Activated naive CD4-positive, alpha-beta T cell treated with anti-CD3 and anti-CD28 coated beads, Interleukin-2, amount 10 ng/mL, durations not matched to agents 7 days and 5 days (primary cell): ENCODE measurements at regions not wholly inside any gene's neighbourhood (a gene's known extent, or its start where the extent isn't known, plus 50 kb on each side); places are given as distances from the start of the nearest gene placed in this dataset.
A peak's percentile ranks its signal among the peaks of the same experiment; 100 is the strongest.
"Not testable (repeated sequence)": the region's sequence is repeated elsewhere in the genome, so short reads cannot be mapped to it uniquely, and the experiment has no call there.

Experiments
- CTCF ChIA-PET: fragments of 350-600 bp; sonication (Branson Sonifier 250); formaldehyde crosslinking; loops from one replicate; lab custom pipeline; 2021; ENCODE audit warnings: antibody characterized with exemption; lab: Charles Lee
- DNase-seq: peaks from one replicate; pipeline ENCODE4 v3.0.0-alpha.2; 2020
- H3K27ac Mint-ChIP-seq: one replicate; pipeline ENCODE4 v1.8.0; 2021; ENCODE audit warnings: mild to moderate bottlenecking, moderate library complexity, mixed read lengths
- H3K27me3 Mint-ChIP-seq: one replicate; pipeline ENCODE4 v1.8.0; 2021; ENCODE audit warnings: mild to moderate bottlenecking, mixed read lengths
- H3K36me3 Mint-ChIP-seq: one replicate; pipeline ENCODE4 v1.8.0; 2021; ENCODE audit warnings: mixed read lengths
- H3K4me1 Mint-ChIP-seq: one replicate; pipeline ENCODE4 v1.8.0; 2021; ENCODE audit warnings: mixed read lengths
- H3K4me3 Mint-ChIP-seq: one replicate; pipeline ENCODE4 v1.8.0; 2021; ENCODE audit warnings: mild to moderate bottlenecking, moderate library complexity, mixed read lengths
- H3K9me3 Mint-ChIP-seq: one replicate; pipeline ENCODE4 v1.8.0; 2021; ENCODE audit warnings: mixed read lengths

- Mint-ChIP-seq H3K27ac (no peak overlapping the region), H3K9me3 (no peaks in the 10 kb centered on the region), H3K27me3 (no peaks in the 10 kb centered on the region), H3K36me3 (no peaks in the 10 kb centered on the region), H3K4me3 (no peak overlapping the region), H3K4me1 (no peaks in the 10 kb centered on the region)
- no peak for DNase-seq
- CTCF ChIA-PET = interaction anchor here (0.6 kb wide), 1 partner anchor 379 kb away, joined by 3 read pairs; no protein-coding TSS in a partner anchor
Observed at GRCh38 chr3:107227091-107227490, 150.1 kb upstream of the CCDC54 start.

GRCh38 chr3:107233877-107234276 is 143.4 kb upstream of the CCDC54 start:
- DNase-seq, H3K4me3 Mint-ChIP-seq, H3K36me3 Mint-ChIP-seq, H3K9me3 Mint-ChIP-seq, H3K27ac Mint-ChIP-seq: not testable (repeated sequence)
- CTCF ChIA-PET = interaction anchor here (1.3 to 4.6 kb wide), 3 partner anchors 19 to 196 kb away, joined by 3 to 29 read pairs (median 13); no protein-coding TSS in a partner anchor
- Mint-ChIP-seq H3K4me1 (peaks cover 10% of the 10 kb centered on the region), H3K27me3 (peaks cover 24% of the 10 kb centered on the region)

DNA sequence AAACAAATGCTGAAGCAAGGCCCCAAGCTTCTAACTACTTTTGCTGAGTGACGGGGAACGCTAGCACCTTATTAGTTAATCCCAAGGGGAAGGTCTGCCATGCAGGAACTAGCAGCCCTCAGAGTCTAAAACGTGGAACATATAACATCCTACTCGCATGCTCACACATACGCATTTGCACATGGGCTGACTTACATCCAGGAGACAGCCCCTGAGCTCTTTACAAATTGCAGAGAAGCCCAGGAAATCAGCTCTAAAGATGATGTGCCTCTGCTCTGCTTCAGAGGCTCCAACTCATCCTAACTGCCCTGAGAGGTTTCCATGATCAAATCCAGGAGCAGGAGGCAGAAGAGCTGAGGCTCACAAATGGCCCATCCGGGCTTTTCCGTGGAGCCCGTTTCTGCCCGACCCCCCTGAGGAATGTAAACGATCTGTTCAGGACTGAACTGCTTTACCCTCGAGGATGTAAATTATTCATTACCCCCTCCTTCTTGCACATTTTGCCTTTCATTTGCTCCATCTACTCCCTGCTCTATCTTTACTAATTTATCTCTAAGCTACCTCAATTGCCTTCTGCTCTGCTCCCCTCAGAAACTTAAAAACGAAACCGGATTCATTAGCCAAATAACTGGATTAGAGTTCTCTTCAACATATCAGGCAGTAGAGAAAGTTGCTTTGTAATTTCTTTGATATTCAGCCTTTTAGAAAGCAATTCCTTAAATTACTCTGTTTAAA is 141.9 kb upstream of the CCDC54 start:
- H3K9me3 Mint-ChIP-seq = no peaks in the 10 kb centered on the region
- H3K4me1 Mint-ChIP-seq = peaks cover 19% of the 10 kb centered on the region
- H3K27ac Mint-ChIP-seq = no peak overlapping the region
- CTCF ChIA-PET = interaction anchor here (0.8 to 4.6 kb wide), 18 partner anchors 13 to 692 kb away, joined by 3 to 38 read pairs (median 4); no protein-coding TSS in a partner anchor
- H3K27me3 Mint-ChIP-seq = peaks cover 24% of the 10 kb centered on the region
- H3K36me3 Mint-ChIP-seq = no peaks in the 10 kb centered on the region
- no peak for DNase-seq
- peak overlapping the region; percentile 61 for H3K4me3 Mint-ChIP-seq

DNA sequence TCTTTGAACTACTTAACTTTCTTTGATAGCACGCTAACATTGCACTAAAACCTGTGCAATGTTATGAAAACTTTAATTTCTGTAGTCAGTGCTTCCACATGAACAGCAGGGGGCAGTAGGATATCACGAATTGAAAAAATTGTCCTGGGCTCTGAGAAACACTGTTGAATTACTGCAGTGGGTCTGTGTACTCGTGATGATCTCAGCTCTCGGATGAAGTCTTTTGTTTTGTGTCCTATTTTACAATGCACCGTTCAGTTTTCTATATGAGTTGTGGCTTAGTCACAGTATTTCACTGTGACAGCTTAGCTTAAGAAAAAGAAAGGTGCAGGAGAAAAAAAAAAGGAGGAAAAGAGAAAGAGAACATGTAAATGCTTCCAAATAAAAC is 141.3 kb upstream of the CCDC54 start:
- H3K36me3 Mint-ChIP-seq = no peaks in the 10 kb centered on the region
- peak; percentile 54 for DNase-seq
- H3K4me3 Mint-ChIP-seq = peak overlapping the region; percentile 61
- peaks cover 22% of the 10 kb centered on the region for H3K4me1 Mint-ChIP-seq
- H3K9me3 Mint-ChIP-seq = no peaks in the 10 kb centered on the region
- no peak overlapping the region for H3K27ac Mint-ChIP-seq
- H3K27me3 Mint-ChIP-seq = peaks cover 28% of the 10 kb centered on the region
- CTCF ChIA-PET = interaction anchor here (0.7 to 4.6 kb wide), 19 partner anchors 12 to 692 kb away, joined by 3 to 38 read pairs (median 5); no protein-coding TSS in a partner anchor

- Mint-ChIP-seq H3K4me3 (no peak overlapping the region), H3K27me3 (peaks cover 33% of the 10 kb centered on the region), H3K36me3 (no peaks in the 10 kb centered on the region), H3K9me3 (no peaks in the 10 kb centered on the region), H3K4me1 (peaks cover 27% of the 10 kb centered on the region), H3K27ac (no peak overlapping the region)
- DNase-seq = no peak
- CTCF ChIA-PET = interaction anchor here (0.7 to 4.6 kb wide), 10 partner anchors 31 to 691 kb away, joined by 3 to 38 read pairs (median 5); no protein-coding TSS in a partner anchor
Observed at GRCh38 chr3:107236655-107237337, 140.4 kb upstream of the CCDC54 start.

- H3K27me3 Mint-ChIP-seq = peaks cover 23% of the 10 kb centered on the region
- peaks cover 29% of the 10 kb centered on the region for H3K4me1 Mint-ChIP-seq
- DNase-seq = no peak
- H3K36me3 Mint-ChIP-seq = no peaks in the 10 kb centered on the region
- H3K27ac Mint-ChIP-seq = no peak overlapping the region
- H3K4me3 Mint-ChIP-seq = no peak overlapping the region
- no peaks in the 10 kb centered on the region for H3K9me3 Mint-ChIP-seq
- CTCF ChIA-PET = interaction anchor here (0.8 to 1.3 kb wide), 2 partner anchors 33 to 352 kb away, joined by 3 to 5 read pairs; no protein-coding TSS in a partner anchor
Observed at GRCh38 chr3:107238787-107239186, 138.5 kb upstream of the CCDC54 start.

- peaks cover 21% of the 10 kb centered on the region for H3K27me3 Mint-ChIP-seq
- peaks cover 29% of the 10 kb centered on the region for H3K4me1 Mint-ChIP-seq
- H3K27ac Mint-ChIP-seq = no peak overlapping the region
- no peaks in the 10 kb centered on the region for H3K36me3 Mint-ChIP-seq
- no peak for DNase-seq
- no peaks in the 10 kb centered on the region for H3K9me3 Mint-ChIP-seq
- CTCF ChIA-PET = no interaction called here
- H3K4me3 Mint-ChIP-seq = peak overlapping the region; percentile 79
Observed at GRCh38 chr3:107239703-107240102, 137.5 kb upstream of the CCDC54 start.

GRCh38 chr3:107240183-107241091 is 136.8 kb upstream of the CCDC54 start:
- Mint-ChIP-seq H3K4me1 (peaks cover 27% of the 10 kb centered on the region), H3K27ac (no peak overlapping the region), H3K36me3 (no peaks in the 10 kb centered on the region), H3K9me3 (no peaks in the 10 kb centered on the region), H3K4me3 (peak overlapping the region; percentile 79), H3K27me3 (peaks cover 21% of the 10 kb centered on the region)
- CTCF ChIA-PET = interaction anchor here (0.9 to 1.9 kb wide), 2 partner anchors 189 to 192 kb away, joined by 3 to 6 read pairs; no protein-coding TSS in a partner anchor
- DNase-seq = peak; percentile 78

GRCh38 chr3:107241217-107241616 is 136.0 kb upstream of the CCDC54 start:
- no peak overlapping the region for H3K27ac Mint-ChIP-seq
- CTCF ChIA-PET = interaction anchor here (0.9 to 1.9 kb wide), 3 partner anchors 180 to 191 kb away, joined by 3 to 6 read pairs (median 3); no protein-coding TSS in a partner anchor
- H3K4me3 Mint-ChIP-seq = peak overlapping the region; percentile 79
- peaks cover 19% of the 10 kb centered on the region for H3K4me1 Mint-ChIP-seq
- H3K9me3 Mint-ChIP-seq = no peaks in the 10 kb centered on the region
- no peaks in the 10 kb centered on the region for H3K36me3 Mint-ChIP-seq
- peaks cover 17% of the 10 kb centered on the region for H3K27me3 Mint-ChIP-seq
- peak; percentile 23 for DNase-seq

DNA sequence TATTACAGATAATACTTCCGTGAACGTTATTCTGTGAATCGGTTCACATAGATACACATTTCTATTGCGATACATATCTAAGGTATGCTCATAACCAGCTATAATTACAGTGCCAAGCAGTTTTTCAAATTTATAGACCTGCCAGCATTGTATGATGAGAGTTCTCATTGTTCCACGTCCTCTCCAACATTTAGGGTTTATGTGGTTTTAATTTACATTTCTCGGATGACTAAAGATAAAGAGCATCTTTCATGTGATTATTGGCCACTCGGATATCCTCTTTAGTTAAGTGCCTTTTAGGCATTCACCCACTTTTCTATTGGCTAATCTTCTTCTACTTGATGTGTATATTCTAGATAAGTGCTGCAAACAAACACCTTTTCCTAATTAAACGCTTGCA is 134.7 kb upstream of the CCDC54 start:
- no peak for DNase-seq
- CTCF ChIA-PET = no interaction called here
- H3K4me3 Mint-ChIP-seq = no peak overlapping the region
- peaks cover 17% of the 10 kb centered on the region for H3K27me3 Mint-ChIP-seq
- no peaks in the 10 kb centered on the region for H3K36me3 Mint-ChIP-seq
- H3K4me1 Mint-ChIP-seq = peaks cover 19% of the 10 kb centered on the region
- no peak overlapping the region for H3K27ac Mint-ChIP-seq
- no peaks in the 10 kb centered on the region for H3K9me3 Mint-ChIP-seq

- H3K4me3 Mint-ChIP-seq = no peak overlapping the region
- no peaks in the 10 kb centered on the region for H3K36me3 Mint-ChIP-seq
- CTCF ChIA-PET = interaction anchor here (1.0 to 1.7 kb wide), 3 partner anchors 12 to 25 kb away, joined by 3 to 4 read pairs (median 4); no protein-coding TSS in a partner anchor
- peaks cover 4% of the 10 kb centered on the region for H3K27me3 Mint-ChIP-seq
- DNase-seq = no peak
- H3K4me1 Mint-ChIP-seq = peaks cover 2% of the 10 kb centered on the region
- H3K27ac Mint-ChIP-seq = no peak overlapping the region
- no peaks in the 10 kb centered on the region for H3K9me3 Mint-ChIP-seq
Observed at GRCh38 chr3:107247116-107247515, 130.1 kb upstream of the CCDC54 start.

GRCh38 chr3:107249132-107249531 is 128.1 kb upstream of the CCDC54 start:
- H3K36me3 Mint-ChIP-seq = no peaks in the 10 kb centered on the region
- H3K4me3 Mint-ChIP-seq = no peak overlapping the region
- DNase-seq = no peak
- H3K27ac Mint-ChIP-seq = no peak overlapping the region
- no peaks in the 10 kb centered on the region for H3K9me3 Mint-ChIP-seq
- peaks cover 2% of the 10 kb centered on the region for H3K27me3 Mint-ChIP-seq
- CTCF ChIA-PET = interaction anchor here (1.7 kb wide), 1 partner anchor 14 kb away, joined by 4 read pairs; no protein-coding TSS in a partner anchor
- no peaks in the 10 kb centered on the region for H3K4me1 Mint-ChIP-seq

DNA sequence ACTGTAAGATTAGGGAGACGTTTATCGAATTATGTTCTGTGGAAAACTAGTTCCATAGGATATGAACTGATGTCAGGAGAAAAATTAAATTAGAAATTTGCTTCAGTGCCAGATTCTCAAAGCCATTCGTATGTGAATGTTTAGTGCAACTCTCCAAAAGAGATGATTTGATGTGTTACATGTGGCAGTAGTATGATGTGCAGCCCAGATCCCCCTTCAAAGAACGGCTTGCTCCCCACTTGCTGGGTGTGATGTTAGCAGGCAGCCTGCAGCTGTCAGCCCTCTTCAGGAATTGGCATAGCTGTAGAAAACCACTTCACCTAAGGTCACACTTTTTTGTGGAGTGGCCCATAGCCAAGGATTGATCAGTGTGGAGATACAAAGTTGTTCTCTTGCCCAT is 127.0 kb upstream of the CCDC54 start:
- no peaks in the 10 kb centered on the region for H3K36me3 Mint-ChIP-seq
- no peak for DNase-seq
- CTCF ChIA-PET = interaction anchor here (1.2 kb wide), 1 partner anchor 15 kb away, joined by 3 read pairs; no protein-coding TSS in a partner anchor
- H3K9me3 Mint-ChIP-seq = no peaks in the 10 kb centered on the region
- no peaks in the 10 kb centered on the region for H3K27me3 Mint-ChIP-seq
- H3K4me1 Mint-ChIP-seq = no peaks in the 10 kb centered on the region
- no peak overlapping the region for H3K27ac Mint-ChIP-seq
- no peak overlapping the region for H3K4me3 Mint-ChIP-seq
